ENCODE measurements at regions not wholly inside any gene's neighbourhood (a gene's known extent, or its start where the extent isn't known, plus 50 kb on each side); places are given as distances from the start of the nearest gene placed in this dataset.

GRCh38 chr5:96279801-96280542, 153.1 kb downstream of the PCSK1 start:
- 70 to 77% methylated on average over 6 of the region's 6 CpGs for WGBS, 2 donors

GRCh38 chr5:96278981-96279380, 154.1 kb downstream of the PCSK1 start:
- peak in 1 of 2 donors; percentile 36 for DNase-seq (ENCODE audit: low spot score in 2 of 2)
- WGBS, 2 donors, result 62 to 71% methylated on average over 3 of the region's 3 CpGs
- peak overlapping the region in 1 of 4 donors; percentile 36 for H3K27ac ChIP-seq

More at GRCh38 chr5:96279801-96280542, 153.1 kb downstream of the PCSK1 start:
- no peak overlapping the region for H3K27ac ChIP-seq
- no peaks in the 10 kb centered on the region for H3K27me3 ChIP-seq
- no peak overlapping the region for H3K4me3 ChIP-seq
- DNase-seq (ENCODE audit: low spot score in 2 of 2), result no peak
- H3K36me3 ChIP-seq, result no peaks in the 10 kb centered on the region
- TF ChIP-seq, protein P1, sequence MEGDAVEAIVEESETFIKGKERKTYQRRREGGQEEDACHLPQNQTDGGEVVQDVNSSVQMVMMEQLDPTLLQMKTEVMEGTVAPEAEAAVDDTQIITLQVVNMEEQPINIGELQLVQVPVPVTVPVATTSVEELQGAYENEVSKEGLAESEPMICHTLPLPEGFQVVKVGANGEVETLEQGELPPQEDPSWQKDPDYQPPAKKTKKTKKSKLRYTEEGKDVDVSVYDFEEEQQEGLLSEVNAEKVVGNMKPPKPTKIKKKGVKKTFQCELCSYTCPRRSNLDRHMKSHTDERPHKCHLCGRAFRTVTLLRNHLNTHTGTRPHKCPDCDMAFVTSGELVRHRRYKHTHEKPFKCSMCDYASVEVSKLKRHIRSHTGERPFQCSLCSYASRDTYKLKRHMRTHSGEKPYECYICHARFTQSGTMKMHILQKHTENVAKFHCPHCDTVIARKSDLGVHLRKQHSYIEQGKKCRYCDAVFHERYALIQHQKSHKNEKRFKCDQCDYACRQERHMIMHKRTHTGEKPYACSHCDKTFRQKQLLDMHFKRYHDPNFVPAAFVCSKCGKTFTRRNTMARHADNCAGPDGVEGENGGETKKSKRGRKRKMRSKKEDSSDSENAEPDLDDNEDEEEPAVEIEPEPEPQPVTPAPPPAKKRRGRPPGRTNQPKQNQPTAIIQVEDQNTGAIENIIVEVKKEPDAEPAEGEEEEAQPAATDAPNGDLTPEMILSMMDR (IDR thresholded peaks at IDR 0.05), result no peak
- H3K9me3 ChIP-seq, result no peaks in the 10 kb centered on the region
- H3K4me1 ChIP-seq, result peaks cover 0 to 9% (median 2%) of the 10 kb centered on the region in 4 donors

GRCh38 chr5:96275051-96275450, 158.0 kb downstream of the PCSK1 start:
- 80 to 90% methylated on average over 3 of the region's 3 CpGs for WGBS, 2 donors
- H3K36me3 ChIP-seq, result no peaks in the 10 kb centered on the region
- no peak for DNase-seq (ENCODE audit: low spot score in 2 of 2)
- no peaks in the 10 kb centered on the region for H3K27me3 ChIP-seq
- H3K27ac ChIP-seq, result no peak overlapping the region
- TF ChIP-seq POLR2A (IDR thresholded peaks at IDR 0.05) (no peak), EP300 (IDR thresholded peaks at IDR 0.05) (no peak)
- TF ChIP-seq, protein P1 (IDR thresholded peaks at IDR 0.05), result no peak
- no peak overlapping the region for H3K4me3 ChIP-seq
- H3K9me3 ChIP-seq, result peaks cover 0 to 6% (median 0%) of the 10 kb centered on the region in 4 donors
- H3K4me1 ChIP-seq, result peaks cover 0 to 9% (median 2%) of the 10 kb centered on the region in 4 donors

More at GRCh38 chr5:96278981-96279380, 154.1 kb downstream of the PCSK1 start:
- H3K27me3 ChIP-seq, result no peaks in the 10 kb centered on the region
- no peaks in the 10 kb centered on the region for H3K36me3 ChIP-seq
- peaks cover 0 to 9% (median 2%) of the 10 kb centered on the region in 4 donors for H3K4me1 ChIP-seq
- no peaks in the 10 kb centered on the region for H3K9me3 ChIP-seq
- TF ChIP-seq POLR2A (IDR thresholded peaks at IDR 0.05) (no peak), EP300 (IDR thresholded peaks at IDR 0.05) (peak in 1 of 2 donors; percentile 36)
- no peak overlapping the region for H3K4me3 ChIP-seq

DNA sequence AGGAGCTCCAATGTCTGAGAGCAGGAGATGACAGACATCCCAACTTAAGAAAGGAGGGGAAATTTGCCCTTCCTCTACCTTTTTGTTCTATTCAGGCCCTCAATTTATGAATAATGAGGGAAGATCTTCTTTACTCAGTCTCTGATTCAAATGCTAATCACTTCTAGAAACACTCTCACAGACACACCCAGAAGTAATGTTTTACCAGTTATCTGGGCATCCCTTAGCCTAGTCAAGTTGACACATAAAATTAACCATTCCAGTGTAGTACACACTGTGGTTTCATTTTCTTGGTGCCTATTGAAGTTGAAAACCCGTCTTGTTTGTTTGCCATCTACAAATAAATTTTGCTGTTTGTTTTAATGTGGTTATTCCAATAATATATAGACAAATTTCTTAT, 167.6 kb downstream of the PCSK1 start:
- 81 to 83% methylated on average over 1 of the region's 1 CpG for WGBS, 2 donors
- no peak for DNase-seq (ENCODE audit: low spot score in 2 of 2)
- H3K36me3 ChIP-seq, result no peaks in the 10 kb centered on the region
- peaks cover 0 to 4% (median 0%) of the 10 kb centered on the region in 4 donors for H3K4me1 ChIP-seq
- H3K27ac ChIP-seq, result no peak overlapping the region
- TF ChIP-seq, protein P1 (IDR thresholded peaks at IDR 0.05), result no peak
- no peak for TF ChIP-seq EP300 (IDR thresholded peaks at IDR 0.05)
- TF ChIP-seq POLR2A (IDR thresholded peaks at IDR 0.05), result no peak
- peaks cover 0 to 30% (median 6%) of the 10 kb centered on the region in 4 donors for H3K9me3 ChIP-seq
- no peak overlapping the region for H3K4me3 ChIP-seq
- no peaks in the 10 kb centered on the region for H3K27me3 ChIP-seq

DNA sequence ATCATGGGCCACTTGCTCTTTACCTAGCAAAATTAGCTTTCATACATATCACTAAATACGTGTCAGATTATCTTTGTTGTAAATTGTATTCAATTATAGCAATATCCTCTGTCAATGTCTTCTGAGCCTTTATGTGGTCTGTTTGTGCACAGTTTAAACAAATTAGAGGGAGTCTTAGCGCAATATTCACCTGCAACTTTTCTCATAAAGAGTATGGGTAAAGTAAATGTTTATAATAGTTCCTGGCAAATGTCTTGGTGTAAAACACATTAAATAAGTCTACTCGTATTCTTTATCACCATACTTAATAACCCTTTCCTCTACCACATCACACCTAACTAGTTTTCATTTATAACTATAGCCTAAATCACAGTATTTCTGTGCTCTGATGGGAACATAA, 169.0 kb downstream of the PCSK1 start:
- TF ChIP-seq POLR2A (IDR thresholded peaks at IDR 0.05), result no peak
- TF ChIP-seq, protein P1 (IDR thresholded peaks at IDR 0.05), result no peak
- TF ChIP-seq EP300 (IDR thresholded peaks at IDR 0.05), result no peak
- Histone ChIP-seq H3K9me3 (peaks cover 0 to 23% (median 6%) of the 10 kb centered on the region in 4 donors), H3K4me3 (no peak overlapping the region), H3K4me1 (peaks cover 0 to 18% (median 0%) of the 10 kb centered on the region in 4 donors), H3K27me3 (no peaks in the 10 kb centered on the region), H3K36me3 (no peaks in the 10 kb centered on the region), H3K27ac (no peak overlapping the region)
- WGBS, 2 donors, result 79 to 91% methylated on average over 3 of the region's 3 CpGs
- DNase-seq (ENCODE audit: low spot score in 2 of 2), result no peak

Data from tibial nerve (tissue), 4 donors.